ENCODE measurements at regions not wholly inside any gene's neighbourhood (a gene's known extent, or its start where the extent isn't known, plus 50 kb on each side); places are given as distances from the start of the nearest gene placed in this dataset.

DNA sequence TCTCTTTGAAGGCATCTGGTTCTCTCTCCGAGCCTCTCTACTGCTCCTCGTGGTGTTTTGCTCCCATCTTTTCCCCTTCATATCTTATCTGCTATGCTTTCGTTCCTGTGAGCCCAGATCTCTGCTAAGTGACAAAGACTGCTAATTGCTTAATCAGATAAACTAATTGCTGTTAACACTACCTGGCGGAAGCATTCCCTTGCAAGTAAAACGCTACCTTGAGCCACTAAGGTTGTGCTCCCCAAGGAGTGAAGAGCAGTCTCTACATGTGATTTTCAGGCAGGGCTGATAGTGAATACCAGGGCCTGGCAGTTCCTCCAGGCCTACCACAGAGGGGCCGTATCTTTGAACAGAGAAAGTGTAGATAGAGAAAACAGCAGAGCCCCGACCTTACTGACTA lies 244.0 kb upstream of the GATB start:
- Mint-ChIP-seq H3K27ac (no peak overlapping the region; a peak in 1 of 7 replicates), H3K27me3 (ENCODE audit: low read depth) (no peaks in the 10 kb centered on the region; the same call in 1 of the 2 replicates), H3K9me3 (no peaks in the 10 kb centered on the region; a peak in 1 of 5 replicates), H3K4me1 (peaks cover 20 to 23% of the 10 kb centered on the region in 2 experiments), H3K36me3 (ENCODE audit: insufficient read depth in 1 of 3, low read depth in 3 of 3) (no peaks in the 10 kb centered on the region; a peak in 2 of 7 replicates), H3K4me3 (no peak overlapping the region)
- H3K56ac ChIP-seq (ENCODE audit: insufficient read length, low read depth, low read length), result no peak overlapping the region
- no peak overlapping the region for H3K23ac ChIP-seq (ENCODE audit: insufficient read length, low read depth, low read length)
- H2BK120ac ChIP-seq (ENCODE audit: low read depth, low read length, poor library complexity, severe bottlenecking), result no peak overlapping the region
- no peak overlapping the region for H3K14ac ChIP-seq (ENCODE audit: insufficient read depth, low read length)
- H4K5ac ChIP-seq (ENCODE audit: insufficient read length, low read depth, low read length), result no peak overlapping the region
- H4K91ac ChIP-seq (ENCODE audit: insufficient read length, low read depth, low read length), result no peak overlapping the region
- H4K20me1 ChIP-seq (ENCODE audit: control insufficient read depth, insufficient read depth, insufficient read length), result no peaks in the 10 kb centered on the region
- H3T11ph ChIP-seq (ENCODE audit: low read length), result no peak overlapping the region
- H3K27me3 ChIP-seq (ENCODE audit: insufficient read depth, low read length), result no peaks in the 10 kb centered on the region
- H3K9ac ChIP-seq (ENCODE audit: extremely low read depth, insufficient read length, low read length), result no peak overlapping the region
- H2AFZ ChIP-seq (ENCODE audit: low read length), result no peak overlapping the region
- peaks cover 5% of the 10 kb centered on the region; the same call in 1 of the 2 replicates for H3K4me1 ChIP-seq (ENCODE audit: insufficient read depth, low read length)
- H3K18ac ChIP-seq (ENCODE audit: insufficient read length, low read depth, low read length), result no peak overlapping the region
- H2AK5ac ChIP-seq (ENCODE audit: insufficient read length, low read length), result no peak overlapping the region
- no peak overlapping the region for H2BK20ac ChIP-seq (ENCODE audit: low read depth, low read length, poor library complexity, severe bottlenecking)
- no peaks in the 10 kb centered on the region for H3K79me1 ChIP-seq (ENCODE audit: insufficient read depth, low read depth, low read length, poor library complexity, severe bottlenecking)
- no peak overlapping the region for H4K8ac ChIP-seq (replicated peaks; ENCODE audit: insufficient read length, low read depth, low read length)
- no peaks in the 10 kb centered on the region for H3K79me2 ChIP-seq (ENCODE audit: insufficient read depth, low read length)
- no peak overlapping the region for H3K4ac ChIP-seq (ENCODE audit: low read depth, low read length)
- no peak overlapping the region for H2BK5ac ChIP-seq (ENCODE audit: insufficient read length, low read length)
- DNase-seq, result no peak
- no CpG with 5 or more reads among the region's 7 CpGs for WGBS (ENCODE audit: extremely low coverage, insufficient read length, low lambda C conversion rate)
- no peak overlapping the region for H2BK15ac ChIP-seq (ENCODE audit: low read depth, low read length)
- no peak overlapping the region for H2BK12ac ChIP-seq (ENCODE audit: insufficient read length, low read depth, low read length)
- H3K4me2 ChIP-seq (ENCODE audit: insufficient read depth, insufficient read length, low read length), result no peak overlapping the region
- TF ChIP-seq, protein P1, sequence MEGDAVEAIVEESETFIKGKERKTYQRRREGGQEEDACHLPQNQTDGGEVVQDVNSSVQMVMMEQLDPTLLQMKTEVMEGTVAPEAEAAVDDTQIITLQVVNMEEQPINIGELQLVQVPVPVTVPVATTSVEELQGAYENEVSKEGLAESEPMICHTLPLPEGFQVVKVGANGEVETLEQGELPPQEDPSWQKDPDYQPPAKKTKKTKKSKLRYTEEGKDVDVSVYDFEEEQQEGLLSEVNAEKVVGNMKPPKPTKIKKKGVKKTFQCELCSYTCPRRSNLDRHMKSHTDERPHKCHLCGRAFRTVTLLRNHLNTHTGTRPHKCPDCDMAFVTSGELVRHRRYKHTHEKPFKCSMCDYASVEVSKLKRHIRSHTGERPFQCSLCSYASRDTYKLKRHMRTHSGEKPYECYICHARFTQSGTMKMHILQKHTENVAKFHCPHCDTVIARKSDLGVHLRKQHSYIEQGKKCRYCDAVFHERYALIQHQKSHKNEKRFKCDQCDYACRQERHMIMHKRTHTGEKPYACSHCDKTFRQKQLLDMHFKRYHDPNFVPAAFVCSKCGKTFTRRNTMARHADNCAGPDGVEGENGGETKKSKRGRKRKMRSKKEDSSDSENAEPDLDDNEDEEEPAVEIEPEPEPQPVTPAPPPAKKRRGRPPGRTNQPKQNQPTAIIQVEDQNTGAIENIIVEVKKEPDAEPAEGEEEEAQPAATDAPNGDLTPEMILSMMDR (conservative IDR thresholded peaks at IDR 0.05), result no peak
- no peak overlapping the region for H3K27ac ChIP-seq (ENCODE audit: insufficient read length, low read depth, low read length)
- no peaks in the 10 kb centered on the region for H3K23me2 ChIP-seq (ENCODE audit: insufficient read length, low read depth, low read length, poor library complexity, severe bottlenecking)
- no peaks in the 10 kb centered on the region for H3K9me3 ChIP-seq (ENCODE audit: control insufficient read depth, low read depth, low read length)
